Occipital lobe (tissue), 1 donor: ENCODE measurements at regions not wholly inside any gene's neighbourhood (a gene's known extent, or its start where the extent isn't known, plus 50 kb on each side); places are given as distances from the start of the nearest gene placed in this dataset.

Source experiments
- DNase-seq: peaks from one replicate; lab custom pipeline; 2025; lab: John Stamatoyannopoulos, UW

DNA sequence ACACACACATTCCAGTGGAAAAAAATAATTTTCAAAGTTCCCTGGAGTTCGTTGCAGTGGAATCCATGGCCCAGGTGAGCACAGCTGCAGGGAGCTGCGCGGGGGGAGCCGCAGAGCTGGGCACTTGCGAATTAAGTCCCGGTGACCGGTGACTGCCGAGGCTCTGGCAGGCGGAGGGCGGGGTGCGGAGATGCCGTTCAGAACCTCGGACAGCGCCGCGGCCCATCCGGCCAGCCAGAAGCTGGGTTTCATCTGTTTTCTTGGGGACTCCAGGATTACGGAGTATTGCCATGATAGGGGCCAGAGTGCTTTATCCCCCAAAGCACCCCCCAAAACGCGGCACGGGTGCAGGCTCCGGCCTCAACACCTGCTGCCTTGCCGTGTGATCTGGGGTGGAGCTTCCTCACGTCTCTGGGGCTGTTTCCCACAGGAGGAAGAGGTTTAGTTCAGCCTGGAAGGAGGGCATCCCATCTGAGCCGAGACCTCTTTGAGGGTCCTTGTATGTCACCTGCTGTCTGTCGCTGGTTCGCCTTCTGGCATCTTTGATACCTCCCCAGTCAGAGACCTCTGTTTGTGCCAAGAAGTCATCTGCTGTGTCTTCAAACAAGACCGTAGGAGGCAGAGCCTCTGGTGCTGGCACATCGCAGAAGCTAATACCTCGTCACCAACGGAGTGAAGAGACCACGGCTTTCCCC is 99.4 kb downstream of the YTHDF1 start:
- no peak for DNase-seq

GRCh38 chr20:63115651-63116411 is 100.1 kb downstream of the YTHDF1 start:
- no peak for DNase-seq

GRCh38 chr20:63114693-63115311 is 101.1 kb downstream of the YTHDF1 start:
- no peak for DNase-seq

DNA sequence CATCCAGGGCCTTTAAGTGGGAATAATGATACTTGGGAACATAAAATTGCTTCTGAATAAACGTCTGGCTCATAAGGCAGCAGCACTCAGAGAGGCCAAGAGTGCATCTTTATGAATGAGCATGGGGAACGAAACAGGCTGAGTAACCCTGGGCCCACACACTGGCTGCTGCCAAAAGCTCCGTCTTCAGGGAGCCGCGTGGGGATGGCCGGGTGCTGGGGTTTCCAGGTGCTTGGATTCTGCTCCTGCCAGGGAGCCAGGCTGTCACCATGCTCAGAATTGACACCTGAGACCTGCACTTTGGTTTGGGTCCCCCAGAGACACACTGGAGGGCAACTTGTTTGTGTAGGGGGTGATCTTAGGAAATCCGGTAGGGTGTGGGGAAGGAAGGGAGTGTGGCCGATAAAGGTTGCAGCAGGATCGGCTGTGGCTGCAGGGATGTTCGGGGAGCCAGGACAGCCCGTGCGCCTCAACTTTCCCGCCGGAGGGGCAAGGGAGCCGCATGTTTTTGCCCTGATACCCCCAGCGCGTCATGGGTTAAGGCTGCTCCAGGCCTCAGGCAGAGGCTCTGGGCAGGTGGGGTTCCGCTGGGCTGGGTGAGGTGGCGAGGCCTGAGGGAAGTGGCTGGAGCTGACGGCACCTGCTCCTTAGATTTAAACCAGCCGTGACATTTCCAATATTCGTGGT is 101.8 kb downstream of the YTHDF1 start:
- DNase-seq, result no peak

DNA sequence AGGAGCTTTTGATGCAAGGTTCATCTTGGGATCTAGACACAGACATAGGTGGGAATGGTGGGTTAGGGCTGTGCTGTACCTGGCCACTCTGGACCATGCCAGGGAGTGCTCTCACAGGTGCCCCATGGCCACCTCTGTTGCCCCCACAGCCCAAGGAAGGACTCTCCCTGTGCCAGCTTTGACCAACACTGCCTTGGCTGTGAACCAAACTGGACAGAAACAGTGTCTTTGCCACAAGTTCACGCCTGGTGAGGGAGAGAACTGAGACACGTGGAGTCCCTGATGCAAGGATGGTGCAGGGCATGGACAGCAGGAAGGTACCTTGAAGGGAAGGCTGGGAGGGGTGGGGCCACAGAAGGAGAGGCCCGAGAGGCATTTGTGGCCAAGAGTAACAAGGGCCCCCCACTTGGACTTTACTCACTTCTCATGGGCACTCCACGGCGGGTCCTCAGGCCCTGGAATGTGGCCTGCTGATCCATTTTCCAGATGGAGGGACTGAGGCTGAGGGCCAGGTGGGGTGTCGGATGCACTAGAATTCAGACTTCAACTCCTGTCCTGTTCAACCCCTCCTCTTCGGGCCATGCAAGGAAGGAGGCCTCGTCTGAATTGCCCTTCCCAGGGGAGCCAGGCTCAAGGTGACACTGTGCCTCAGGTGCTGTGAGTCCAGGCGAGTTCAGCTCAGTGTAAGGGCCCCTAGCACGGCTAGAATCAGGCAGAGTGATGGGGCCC is 103.3 kb downstream of the YTHDF1 start:
- DNase-seq, result no peak

- DNase-seq, result no peak
These were observed 101.5 kb upstream of the BHLHE23 start for GRCh38 chr20:63108247-63108646.

GRCh38 chr20:63107449-63108200 is 100.9 kb upstream of the BHLHE23 start:
- DNase-seq, result no peak

- DNase-seq, result no peak
These were observed 100.1 kb upstream of the BHLHE23 start for GRCh38 chr20:63106765-63107448.

GRCh38 chr20:63106108-63106764 is 99.5 kb upstream of the BHLHE23 start:
- no peak for DNase-seq

- DNase-seq, result no peak
These were observed 98.7 kb upstream of the BHLHE23 start for GRCh38 chr20:63105211-63106107.

- DNase-seq, result no peak
These were observed 97.8 kb upstream of the BHLHE23 start for GRCh38 chr20:63104312-63105181.

- DNase-seq, result no peak
These were observed 96.9 kb upstream of the BHLHE23 start for GRCh38 chr20:63103402-63104311.

DNA sequence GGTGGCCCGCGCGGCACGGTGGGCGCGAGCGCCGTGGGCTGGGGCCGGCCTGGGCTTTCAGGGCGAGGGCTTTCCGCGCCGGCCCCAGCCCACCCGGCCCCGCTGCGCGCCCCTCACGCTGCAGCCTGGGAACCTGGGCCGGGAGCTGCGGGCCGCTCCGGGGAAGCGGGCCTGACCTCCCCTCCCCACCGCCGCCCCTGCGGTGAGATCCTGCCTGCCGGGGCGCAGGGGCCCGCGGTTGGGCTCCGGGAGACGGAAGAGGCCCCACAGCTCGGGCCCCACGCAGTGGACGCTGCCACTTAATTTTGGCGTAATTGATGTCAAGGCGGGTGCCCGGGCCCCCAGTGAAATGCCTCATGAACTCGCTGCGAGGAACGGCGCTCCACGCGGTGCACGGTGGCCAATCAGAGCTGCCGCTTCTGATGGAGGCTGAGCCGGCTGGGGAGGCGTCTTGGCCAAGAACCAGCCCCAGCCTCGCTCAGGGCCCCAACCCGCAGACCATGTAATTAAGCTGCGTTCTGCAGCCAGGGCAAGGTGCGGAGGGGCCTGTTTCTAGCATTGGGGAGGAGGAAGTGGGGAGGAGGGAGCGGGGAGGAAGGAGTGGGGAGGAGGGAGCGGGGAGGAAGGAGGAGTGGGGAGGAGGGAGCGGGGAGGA is 96.1 kb upstream of the BHLHE23 start:
- DNase-seq, result peak; percentile 34

GRCh38 chr20:63101781-63102720 is 95.3 kb upstream of the BHLHE23 start:
- DNase-seq, result peak; percentile 21
